DND-41 (cell line): ENCODE measurements at regions not wholly inside any gene's neighbourhood (a gene's known extent, or its start where the extent isn't known, plus 50 kb on each side); places are given as distances from the start of the nearest gene placed in this dataset.

Experiments used
- EZH2 ChIP-seq: IDR thresholded peaks from 3 replicates; pipeline ENCODE4 v1.6.1; 2012; ENCODE audit warnings: borderline replicate concordance, low read depth, mild to moderate bottlenecking, moderate library complexity, low read length, inconsistent platforms; ENCODE audit not compliant: severe bottlenecking
- TF ChIP-seq, protein P1 (sequence below): IDR thresholded peaks from 2 replicates; pipeline ENCODE4 v1.5.1; 2012; ENCODE audit warnings: borderline replicate concordance, low read length, moderate library complexity, mild to moderate bottlenecking; ENCODE audit not compliant: poor library complexity, severe bottlenecking; ENCODE audit errors: extremely low read depth

DNA sequence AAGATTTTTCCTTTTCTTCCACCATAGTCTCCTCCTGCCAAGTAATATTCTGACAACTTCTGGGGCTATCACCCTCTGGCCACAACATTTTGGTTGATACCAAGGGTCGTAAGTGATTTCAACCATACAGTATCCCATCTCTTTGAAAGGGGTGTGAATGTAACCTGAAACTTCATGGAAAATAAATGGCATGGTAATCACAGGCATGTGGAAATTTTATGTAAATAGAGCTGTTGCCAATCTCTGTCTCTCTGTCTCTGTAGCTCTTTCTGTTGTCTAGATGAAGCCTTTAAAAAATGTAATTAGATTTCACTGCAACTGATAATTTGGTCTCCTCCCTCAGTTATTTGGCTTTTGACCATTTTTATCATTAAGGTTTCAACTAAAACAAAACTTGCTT is 125.6 kb upstream of the RPRM start:
- TF ChIP-seq, protein P1, sequence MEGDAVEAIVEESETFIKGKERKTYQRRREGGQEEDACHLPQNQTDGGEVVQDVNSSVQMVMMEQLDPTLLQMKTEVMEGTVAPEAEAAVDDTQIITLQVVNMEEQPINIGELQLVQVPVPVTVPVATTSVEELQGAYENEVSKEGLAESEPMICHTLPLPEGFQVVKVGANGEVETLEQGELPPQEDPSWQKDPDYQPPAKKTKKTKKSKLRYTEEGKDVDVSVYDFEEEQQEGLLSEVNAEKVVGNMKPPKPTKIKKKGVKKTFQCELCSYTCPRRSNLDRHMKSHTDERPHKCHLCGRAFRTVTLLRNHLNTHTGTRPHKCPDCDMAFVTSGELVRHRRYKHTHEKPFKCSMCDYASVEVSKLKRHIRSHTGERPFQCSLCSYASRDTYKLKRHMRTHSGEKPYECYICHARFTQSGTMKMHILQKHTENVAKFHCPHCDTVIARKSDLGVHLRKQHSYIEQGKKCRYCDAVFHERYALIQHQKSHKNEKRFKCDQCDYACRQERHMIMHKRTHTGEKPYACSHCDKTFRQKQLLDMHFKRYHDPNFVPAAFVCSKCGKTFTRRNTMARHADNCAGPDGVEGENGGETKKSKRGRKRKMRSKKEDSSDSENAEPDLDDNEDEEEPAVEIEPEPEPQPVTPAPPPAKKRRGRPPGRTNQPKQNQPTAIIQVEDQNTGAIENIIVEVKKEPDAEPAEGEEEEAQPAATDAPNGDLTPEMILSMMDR, result no peak
- no peak for TF ChIP-seq EZH2
